ENCODE measurements at regions not wholly inside any gene's neighbourhood (a gene's known extent, or its start where the extent isn't known, plus 50 kb on each side); places are given as distances from the start of the nearest gene placed in this dataset.

DNA sequence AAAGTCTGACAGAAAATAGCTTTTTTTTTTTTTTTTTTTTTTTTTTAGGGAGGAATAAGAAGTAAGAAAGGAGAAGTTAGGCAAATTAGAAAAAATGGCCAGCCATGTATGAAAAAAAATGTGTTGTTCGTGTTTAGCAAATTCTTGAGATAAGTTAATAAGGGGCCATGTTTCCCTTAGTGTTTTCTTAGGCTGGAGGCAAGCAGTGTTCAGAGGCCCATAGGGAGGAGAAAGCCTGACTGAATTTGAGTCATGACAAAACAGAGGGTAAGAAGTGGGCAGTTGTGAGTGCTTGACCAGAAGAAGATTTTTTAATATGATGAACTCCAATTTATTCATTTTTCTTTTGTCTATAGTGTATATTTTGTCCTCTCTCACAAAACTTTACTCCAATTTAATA, 766.4 kb downstream of the FAM181B start:
- TF ChIP-seq, protein P1, sequence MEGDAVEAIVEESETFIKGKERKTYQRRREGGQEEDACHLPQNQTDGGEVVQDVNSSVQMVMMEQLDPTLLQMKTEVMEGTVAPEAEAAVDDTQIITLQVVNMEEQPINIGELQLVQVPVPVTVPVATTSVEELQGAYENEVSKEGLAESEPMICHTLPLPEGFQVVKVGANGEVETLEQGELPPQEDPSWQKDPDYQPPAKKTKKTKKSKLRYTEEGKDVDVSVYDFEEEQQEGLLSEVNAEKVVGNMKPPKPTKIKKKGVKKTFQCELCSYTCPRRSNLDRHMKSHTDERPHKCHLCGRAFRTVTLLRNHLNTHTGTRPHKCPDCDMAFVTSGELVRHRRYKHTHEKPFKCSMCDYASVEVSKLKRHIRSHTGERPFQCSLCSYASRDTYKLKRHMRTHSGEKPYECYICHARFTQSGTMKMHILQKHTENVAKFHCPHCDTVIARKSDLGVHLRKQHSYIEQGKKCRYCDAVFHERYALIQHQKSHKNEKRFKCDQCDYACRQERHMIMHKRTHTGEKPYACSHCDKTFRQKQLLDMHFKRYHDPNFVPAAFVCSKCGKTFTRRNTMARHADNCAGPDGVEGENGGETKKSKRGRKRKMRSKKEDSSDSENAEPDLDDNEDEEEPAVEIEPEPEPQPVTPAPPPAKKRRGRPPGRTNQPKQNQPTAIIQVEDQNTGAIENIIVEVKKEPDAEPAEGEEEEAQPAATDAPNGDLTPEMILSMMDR (IDR thresholded peaks at IDR 0.05) = no peak
- TF ChIP-seq POLR2AphosphoS5 (IDR thresholded peaks at IDR 0.05; ENCODE audit: low read depth, low read length) (no peak), TCF7L2 (IDR thresholded peaks at IDR 0.05; ENCODE audit: low read depth, low read length) (no peak), SIN3A (IDR thresholded peaks at IDR 0.05; ENCODE audit: borderline replicate concordance, insufficient read depth, low read depth, low read length) (no peak)
- TF ChIP-seq, protein P2, sequence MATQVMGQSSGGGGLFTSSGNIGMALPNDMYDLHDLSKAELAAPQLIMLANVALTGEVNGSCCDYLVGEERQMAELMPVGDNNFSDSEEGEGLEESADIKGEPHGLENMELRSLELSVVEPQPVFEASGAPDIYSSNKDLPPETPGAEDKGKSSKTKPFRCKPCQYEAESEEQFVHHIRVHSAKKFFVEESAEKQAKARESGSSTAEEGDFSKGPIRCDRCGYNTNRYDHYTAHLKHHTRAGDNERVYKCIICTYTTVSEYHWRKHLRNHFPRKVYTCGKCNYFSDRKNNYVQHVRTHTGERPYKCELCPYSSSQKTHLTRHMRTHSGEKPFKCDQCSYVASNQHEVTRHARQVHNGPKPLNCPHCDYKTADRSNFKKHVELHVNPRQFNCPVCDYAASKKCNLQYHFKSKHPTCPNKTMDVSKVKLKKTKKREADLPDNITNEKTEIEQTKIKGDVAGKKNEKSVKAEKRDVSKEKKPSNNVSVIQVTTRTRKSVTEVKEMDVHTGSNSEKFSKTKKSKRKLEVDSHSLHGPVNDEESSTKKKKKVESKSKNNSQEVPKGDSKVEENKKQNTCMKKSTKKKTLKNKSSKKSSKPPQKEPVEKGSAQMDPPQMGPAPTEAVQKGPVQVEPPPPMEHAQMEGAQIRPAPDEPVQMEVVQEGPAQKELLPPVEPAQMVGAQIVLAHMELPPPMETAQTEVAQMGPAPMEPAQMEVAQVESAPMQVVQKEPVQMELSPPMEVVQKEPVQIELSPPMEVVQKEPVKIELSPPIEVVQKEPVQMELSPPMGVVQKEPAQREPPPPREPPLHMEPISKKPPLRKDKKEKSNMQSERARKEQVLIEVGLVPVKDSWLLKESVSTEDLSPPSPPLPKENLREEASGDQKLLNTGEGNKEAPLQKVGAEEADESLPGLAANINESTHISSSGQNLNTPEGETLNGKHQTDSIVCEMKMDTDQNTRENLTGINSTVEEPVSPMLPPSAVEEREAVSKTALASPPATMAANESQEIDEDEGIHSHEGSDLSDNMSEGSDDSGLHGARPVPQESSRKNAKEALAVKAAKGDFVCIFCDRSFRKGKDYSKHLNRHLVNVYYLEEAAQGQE (IDR thresholded peaks at IDR 0.05; ENCODE audit: insufficient read depth in 1 of 2, low read depth in 2 of 2, low read length in 1 of 2) = no peak

Measured in Panc1 (cell line).